B cell (primary cell): ENCODE measurements at regions not wholly inside any gene's neighbourhood (a gene's known extent, or its start where the extent isn't known, plus 50 kb on each side); places are given as distances from the start of the nearest gene placed in this dataset.

ENCODE experiments used
- ATAC-seq: fragments of 200-7000 bp; cut with Tn5 transposase; one replicate; pipeline ENCODE4 v1.10.0; 2021; ENCODE audit warnings: low read depth, mild to moderate bottlenecking, moderate number of reproducible peaks, moderate library complexity
- CTCF ChIA-PET: fragments of 350-600 bp; sonication (Branson Sonifier 250); formaldehyde crosslinking; loops from one replicate; lab custom pipeline; 2021; ENCODE audit warnings: antibody characterized with exemption, inconsistent platforms; lab: Charles Lee
- POLR2A ChIA-PET: fragments of 350-600 bp; sonication (Branson Sonifier 250); formaldehyde crosslinking; loops from one replicate; lab custom pipeline; 2021; ENCODE audit warnings: antibody characterized with exemption; lab: Charles Lee
- DNase-seq: peaks from one replicate; pipeline ENCODE4 v3.0.0; 2013
- H2AFZ ChIP-seq: 2 replicates; pipeline ENCODE4 v1.6.1; 2012; ENCODE audit warnings: mild to moderate bottlenecking, low read depth, low read length; ENCODE audit not compliant: insufficient read depth, poor library complexity, severe bottlenecking
- H3K27ac ChIP-seq, 2 donors: 1 replicate in 1 of 2; 2 replicates in 1 of 2; pipeline ENCODE4 v1.5.1; 2012 to 2013; ENCODE audit warnings: low read length in 2 of 2, mild to moderate bottlenecking in 2 of 2, moderate library complexity in 1 of 2
- H3K27me3 ChIP-seq, 4 experiments: fragments of 200-600 bp in 1 of 4; sonication (generic) in 1 of 4; replicated peaks in 1 of 4; 1 replicate in 2 of 4; 2 replicates in 2 of 4; pipeline versions ENCODE4 v1.6.1 to v1.7.0; 2013 to 2016; ENCODE audit warnings: low read length in 3 of 4, mild to moderate bottlenecking in 2 of 4, mixed read lengths in 1 of 4, moderate library complexity in 1 of 4; ENCODE audit not compliant: insufficient read depth in 4 of 4, control insufficient read depth in 3 of 4; ENCODE audit errors: control extremely low read depth in 1 of 4
- H3K36me3 ChIP-seq, 2 experiments: replicated peaks in 1 of 2; 1 replicate in 1 of 2; 2 replicates in 1 of 2; pipeline versions ENCODE4 v1.6.1 to v1.7.1; 2013; ENCODE audit warnings: low read length in 1 of 2; ENCODE audit not compliant: insufficient read depth in 2 of 2, control insufficient read depth in 1 of 2; ENCODE audit errors: control extremely low read depth in 1 of 2, extremely low read depth in 1 of 2
- H3K4me1 ChIP-seq, 2 donors: fragments of 200-600 bp in 1 of 2; sonication (generic) in 1 of 2; 1 replicate in 1 of 2; 2 replicates in 1 of 2; pipeline versions ENCODE4 v1.5.1 to v1.6.1; 2013 to 2017; ENCODE audit warnings: low read length in 2 of 2; ENCODE audit not compliant: control insufficient read depth in 2 of 2, insufficient read depth in 2 of 2
- H3K4me2 ChIP-seq: replicated peaks from 2 replicates; pipeline ENCODE3; 2012; ENCODE audit warnings: mild to moderate bottlenecking, low read depth, low read length; ENCODE audit not compliant: poor library complexity, severe bottlenecking
- H3K4me3 ChIP-seq, 5 experiments: fragments of 200-600 bp in 1 of 5; sonication (generic) in 1 of 5; 1 replicate in 3 of 5; 2 replicates in 2 of 5; pipeline versions ENCODE4 v1.5.1 to v1.7.0; 2011 to 2016; ENCODE audit warnings: low read length in 4 of 5, mild to moderate bottlenecking in 4 of 5, low read depth in 2 of 5, control low read depth in 1 of 5, moderate library complexity in 1 of 5; ENCODE audit not compliant: insufficient read depth in 1 of 5; ENCODE audit errors: control extremely low read depth in 1 of 5, extremely low read depth in 1 of 5
- H3K79me2 ChIP-seq: fragments of 200-600 bp; sonication (generic); one replicate; pipeline ENCODE4 v1.6.0; 2016; ENCODE audit warnings: low read length; ENCODE audit not compliant: control insufficient read depth, insufficient read depth
- H3K9ac ChIP-seq: fragments of 200-600 bp; sonication (generic); 2 replicates; pipeline ENCODE4 v1.6.1; 2017; ENCODE audit warnings: mild to moderate bottlenecking, low read length, moderate library complexity
- H3K9me3 ChIP-seq, 3 donors: one replicate each; pipeline versions ENCODE4 v1.6.1 to v1.7.1; 2013; ENCODE audit warnings: low read length in 2 of 3; ENCODE audit not compliant: control insufficient read depth in 2 of 3, insufficient read depth in 1 of 3; ENCODE audit errors: control extremely low read depth in 1 of 3
- H4K20me1 ChIP-seq: 2 replicates; pipeline ENCODE4 v1.6.0; 2012; ENCODE audit warnings: mild to moderate bottlenecking, low read length; ENCODE audit not compliant: insufficient read depth, control insufficient read depth, poor library complexity, severe bottlenecking
- H3K27ac Mint-ChIP-seq: one replicate; pipeline ENCODE4 v1.8.0; 2021; ENCODE audit warnings: mixed read lengths
- H3K27me3 Mint-ChIP-seq: one replicate; pipeline ENCODE4 v1.8.0; 2021; ENCODE audit warnings: mixed read lengths
- H3K4me1 Mint-ChIP-seq: one replicate; pipeline ENCODE4 v1.8.0; 2021; ENCODE audit warnings: mixed read lengths
- H3K4me3 Mint-ChIP-seq: one replicate; pipeline ENCODE4 v1.8.0; 2021; ENCODE audit warnings: mixed read lengths
- H3K9me3 Mint-ChIP-seq: one replicate; pipeline ENCODE4 v1.8.0; 2022; ENCODE audit warnings: mixed read lengths; ENCODE audit not compliant: insufficient read depth
- CTCF ChIP-seq: fragments of 200-600 bp; IDR thresholded peaks from one replicate; pipeline ENCODE4 v1.8.0; 2022; ENCODE audit warnings: antibody characterized with exemption, mild to moderate bottlenecking
- EZH2 ChIP-seq: IDR thresholded peaks from 2 replicates; pipeline ENCODE4 v1.6.1; 2012; ENCODE audit warnings: borderline replicate concordance, low read depth, mild to moderate bottlenecking, moderate library complexity, low read length; ENCODE audit not compliant: insufficient read depth, poor library complexity, severe bottlenecking
- WGBS: methylation state at CpG from one replicate; pipeline ENCODE4 v1.1.5; 2013; ENCODE audit warnings: missing lambda C conversion rate; ENCODE audit not compliant: insufficient coverage; 5-methylcytosine and 5-hydroxymethylcytosine counted together
- intact Hi-C: fragments of 100-400 bp; cut with micrococcal nuclease; formaldehyde crosslinking; loops from one replicate; pipeline ENCODE4 v1.10.0; 2022

DNA sequence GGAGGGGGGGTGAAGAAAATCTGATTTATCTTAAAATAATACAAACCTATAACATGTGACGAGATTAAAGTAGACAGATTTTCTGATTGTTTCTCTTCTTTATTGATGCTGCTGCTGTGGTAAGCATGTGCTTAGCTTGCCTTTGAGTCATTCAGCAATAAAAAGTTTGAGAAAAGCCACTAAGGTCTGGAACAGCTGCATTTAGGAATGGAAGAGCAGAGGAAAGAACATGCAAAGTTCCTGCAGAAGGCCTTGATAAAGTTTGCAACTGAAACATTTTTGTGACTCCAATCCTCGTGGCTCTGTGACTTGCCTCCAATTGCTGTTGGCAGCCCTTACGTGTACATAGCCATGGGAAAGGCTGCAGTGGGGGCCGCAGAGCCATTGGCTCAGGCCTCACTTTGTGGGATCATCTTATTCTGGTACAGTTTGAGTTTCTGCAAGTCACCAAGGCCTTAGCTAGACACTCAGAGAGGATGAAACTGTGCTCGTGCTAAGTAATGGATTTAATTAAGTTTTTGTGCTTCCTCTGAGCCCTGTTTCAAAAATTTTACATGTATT lies 370.2 kb downstream of the AASDHPPT start:
- no peaks in the 10 kb centered on the region for H3K9me3 Mint-ChIP-seq
- Histone ChIP-seq H3K9ac (no peak overlapping the region), H3K79me2 (no peaks in the 10 kb centered on the region), H3K4me1 (no peaks in the 10 kb centered on the region), H3K27ac (no peak overlapping the region), H3K36me3 (no peaks in the 10 kb centered on the region), H3K27me3 (no peaks in the 10 kb centered on the region), H2AFZ (no peak overlapping the region), H3K4me3 (no peak overlapping the region), H3K4me2 (no peak overlapping the region), H3K9me3 (peaks cover 0 to 4% (median 0%) of the 10 kb centered on the region in 3 donors), H4K20me1 (no peaks in the 10 kb centered on the region)
- intact Hi-C loops = no loop called here
- ATAC-seq (no peak), DNase-seq (no peak)
- no peaks in the 10 kb centered on the region for H3K27me3 Mint-ChIP-seq
- ChIA-PET CTCF (no interaction called here), POLR2A (no interaction called here)
- TF ChIP-seq CTCF = no peak
- TF ChIP-seq EZH2 = no peak
- H3K4me3 Mint-ChIP-seq = no peak overlapping the region
- no peaks in the 10 kb centered on the region for H3K4me1 Mint-ChIP-seq
- no peak overlapping the region for H3K27ac Mint-ChIP-seq
- 91% methylated on average over 3 of the region's 5 CpGs for WGBS

DNA sequence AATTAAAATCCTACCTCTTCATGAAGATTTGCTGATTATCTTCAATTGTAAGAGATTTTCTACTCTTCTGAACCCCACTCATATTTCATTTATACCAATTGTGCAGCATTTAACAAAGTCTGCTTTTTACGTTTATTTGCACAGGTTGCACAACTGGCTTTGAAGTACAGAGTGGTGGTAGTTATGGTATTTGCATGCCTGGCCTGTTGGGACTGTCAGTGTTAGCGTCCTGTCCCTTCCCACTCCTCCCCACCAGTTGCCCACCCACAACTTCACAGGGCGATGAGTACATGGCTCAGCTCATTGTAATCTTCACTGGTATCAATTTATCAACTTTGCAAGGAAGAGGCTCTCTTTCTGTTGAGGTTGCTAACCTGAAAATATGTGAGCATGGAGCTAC lies 372.3 kb downstream of the AASDHPPT start:
- Mint-ChIP-seq H3K9me3 (no peaks in the 10 kb centered on the region), H3K4me1 (no peaks in the 10 kb centered on the region), H3K27me3 (no peaks in the 10 kb centered on the region), H3K4me3 (no peak overlapping the region), H3K27ac (no peak overlapping the region)
- TF ChIP-seq EZH2 (no peak), CTCF (no peak)
- H2AFZ ChIP-seq = no peak overlapping the region
- no peaks in the 10 kb centered on the region for H3K4me1 ChIP-seq
- ATAC-seq (no peak), DNase-seq (no peak)
- peaks cover 0 to 4% (median 0%) of the 10 kb centered on the region in 3 donors for H3K9me3 ChIP-seq
- no CpG with 5 or more reads among the region's 3 CpGs for WGBS
- H4K20me1 ChIP-seq = no peaks in the 10 kb centered on the region
- no peak overlapping the region for H3K27ac ChIP-seq
- H3K4me3 ChIP-seq = no peak overlapping the region
- no peak overlapping the region for H3K9ac ChIP-seq
- intact Hi-C loops = no loop called here
- no peaks in the 10 kb centered on the region for H3K27me3 ChIP-seq
- no peak overlapping the region for H3K4me2 ChIP-seq
- H3K79me2 ChIP-seq = no peaks in the 10 kb centered on the region
- ChIA-PET CTCF (no interaction called here), POLR2A (no interaction called here)
- no peaks in the 10 kb centered on the region for H3K36me3 ChIP-seq
